ENCODE measurements at regions not wholly inside any gene's neighbourhood (a gene's known extent, or its start where the extent isn't known, plus 50 kb on each side); places are given as distances from the start of the nearest gene placed in this dataset.

DNA sequence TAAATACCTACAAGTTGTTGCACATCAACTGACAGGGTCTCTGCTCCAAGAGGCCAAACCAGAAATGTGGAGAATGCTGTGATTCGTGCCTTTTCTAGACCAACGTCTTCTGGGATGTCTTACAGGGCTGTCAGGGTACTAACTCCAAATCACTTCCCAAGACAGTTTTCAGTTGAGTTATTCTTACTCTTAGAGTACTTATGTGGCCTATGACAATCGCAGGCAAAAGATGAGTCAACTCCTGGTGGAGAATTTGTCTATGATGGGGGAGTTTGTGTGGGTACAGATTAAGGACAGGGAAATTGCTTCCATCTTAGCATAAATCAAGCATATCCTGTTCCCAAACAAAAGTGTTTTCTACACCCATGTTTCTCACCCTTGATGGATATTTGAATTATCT lies 734.8 kb downstream of the TNS3 start:
- Histone ChIP-seq H3K9ac (ENCODE audit: low read depth, low read length) (no peak overlapping the region), H3K9me3 (ENCODE audit: control insufficient read depth, insufficient read depth, low read length) (no peaks in the 10 kb centered on the region), H3K36me3 (ENCODE audit: control insufficient read depth, insufficient read depth, low read length) (no peaks in the 10 kb centered on the region), H3K4me3 (ENCODE audit: low read depth, low read length) (no peak overlapping the region), H3K4me1 (ENCODE audit: control insufficient read depth, insufficient read depth, low read length) (no peaks in the 10 kb centered on the region), H3K27me3 (ENCODE audit: control insufficient read depth, insufficient read depth, low read length) (no peaks in the 10 kb centered on the region)

DNA sequence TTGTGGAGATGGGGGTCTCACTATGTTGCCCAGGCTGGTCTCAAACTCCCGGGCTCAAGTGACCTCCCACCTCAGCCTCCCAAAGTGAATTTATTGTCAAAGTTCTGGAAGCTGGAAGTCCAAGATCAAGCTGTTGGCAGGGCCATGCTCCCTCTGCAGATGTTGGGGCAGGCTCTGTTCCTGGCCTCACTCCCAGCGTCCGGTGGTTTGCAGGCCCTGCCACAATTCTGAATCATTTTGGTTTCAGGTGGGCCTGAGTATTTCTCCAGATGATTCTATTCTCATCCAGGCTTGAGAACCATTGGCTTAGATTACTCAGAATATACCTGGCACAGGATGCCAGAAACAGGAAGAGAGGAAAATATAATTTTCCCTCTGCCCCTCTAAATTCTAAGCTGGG lies 737.4 kb downstream of the TNS3 start:
- H3K4me1 ChIP-seq (ENCODE audit: control insufficient read depth, insufficient read depth, low read length): no peaks in the 10 kb centered on the region
- no peak overlapping the region for H3K4me3 ChIP-seq (ENCODE audit: low read depth, low read length)
- no peak overlapping the region for H3K9ac ChIP-seq (ENCODE audit: low read depth, low read length)
- H3K9me3 ChIP-seq (ENCODE audit: control insufficient read depth, insufficient read depth, low read length): no peaks in the 10 kb centered on the region
- H3K27me3 ChIP-seq (ENCODE audit: control insufficient read depth, insufficient read depth, low read length): no peaks in the 10 kb centered on the region
- no peaks in the 10 kb centered on the region for H3K36me3 ChIP-seq (ENCODE audit: control insufficient read depth, insufficient read depth, low read length)

DNA sequence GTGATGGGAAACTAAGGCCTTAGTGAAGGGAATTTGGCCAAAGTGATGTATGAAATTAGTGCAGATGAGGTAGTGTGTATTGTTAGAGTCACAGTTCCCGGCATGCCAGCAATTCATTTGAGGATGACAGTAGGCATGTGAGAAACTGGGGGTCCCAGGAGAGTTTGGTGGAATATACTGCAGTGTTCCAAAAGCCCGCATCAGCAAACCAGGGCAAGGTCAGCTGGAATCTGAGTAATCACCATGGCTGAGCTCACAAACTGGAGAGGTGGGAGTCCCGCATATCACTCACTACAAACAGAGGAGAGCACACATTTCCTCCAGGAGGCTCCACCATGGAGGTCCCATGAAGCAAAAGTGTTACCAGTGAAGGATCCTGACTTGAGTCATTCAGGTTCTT lies 740.7 kb downstream of the TNS3 start:
- Histone ChIP-seq H3K27me3 (ENCODE audit: control insufficient read depth, insufficient read depth, low read length) (no peaks in the 10 kb centered on the region), H3K9ac (ENCODE audit: low read depth, low read length) (no peak overlapping the region), H3K4me1 (ENCODE audit: control insufficient read depth, insufficient read depth, low read length) (no peaks in the 10 kb centered on the region), H3K9me3 (ENCODE audit: control insufficient read depth, insufficient read depth, low read length) (no peaks in the 10 kb centered on the region), H3K36me3 (ENCODE audit: control insufficient read depth, insufficient read depth, low read length) (no peaks in the 10 kb centered on the region), H3K4me3 (ENCODE audit: low read depth, low read length) (no peak overlapping the region)

GRCh38 chr7:46839651-46840050 lies 742.3 kb downstream of the TNS3 start:
- H3K36me3 ChIP-seq (ENCODE audit: control insufficient read depth, insufficient read depth, low read length): no peaks in the 10 kb centered on the region
- H3K4me1 ChIP-seq (ENCODE audit: control insufficient read depth, insufficient read depth, low read length): no peaks in the 10 kb centered on the region
- no peak overlapping the region for H3K4me3 ChIP-seq (ENCODE audit: low read depth, low read length)
- H3K9ac ChIP-seq (ENCODE audit: low read depth, low read length): no peak overlapping the region
- H3K27me3 ChIP-seq (ENCODE audit: control insufficient read depth, insufficient read depth, low read length): no peaks in the 10 kb centered on the region
- no peaks in the 10 kb centered on the region for H3K9me3 ChIP-seq (ENCODE audit: control insufficient read depth, insufficient read depth, low read length)

GRCh38 chr7:46838463-46838862 lies 743.4 kb downstream of the TNS3 start:
- no peaks in the 10 kb centered on the region for H3K27me3 ChIP-seq (ENCODE audit: control insufficient read depth, insufficient read depth, low read length)
- no peaks in the 10 kb centered on the region for H3K9me3 ChIP-seq (ENCODE audit: control insufficient read depth, insufficient read depth, low read length)
- no peaks in the 10 kb centered on the region for H3K4me1 ChIP-seq (ENCODE audit: control insufficient read depth, insufficient read depth, low read length)
- H3K36me3 ChIP-seq (ENCODE audit: control insufficient read depth, insufficient read depth, low read length): no peaks in the 10 kb centered on the region
- no peak overlapping the region for H3K9ac ChIP-seq (ENCODE audit: low read depth, low read length)
- no peak overlapping the region for H3K4me3 ChIP-seq (ENCODE audit: low read depth, low read length)

- H3K9me3 ChIP-seq (ENCODE audit: control insufficient read depth, insufficient read depth, low read length): no peaks in the 10 kb centered on the region
- no peaks in the 10 kb centered on the region for H3K36me3 ChIP-seq (ENCODE audit: control insufficient read depth, insufficient read depth, low read length)
- no peaks in the 10 kb centered on the region for H3K27me3 ChIP-seq (ENCODE audit: control insufficient read depth, insufficient read depth, low read length)
- H3K4me1 ChIP-seq (ENCODE audit: control insufficient read depth, insufficient read depth, low read length): no peaks in the 10 kb centered on the region
- H3K9ac ChIP-seq (ENCODE audit: low read depth, low read length): no peak overlapping the region
- no peak overlapping the region for H3K4me3 ChIP-seq (ENCODE audit: low read depth, low read length)
These were observed 746.4 kb downstream of the TNS3 start for GRCh38 chr7:46835556-46835955.

GRCh38 chr7:46834921-46835320 lies 747.0 kb downstream of the TNS3 start:
- Histone ChIP-seq H3K4me3 (ENCODE audit: low read depth, low read length) (no peak overlapping the region), H3K4me1 (ENCODE audit: control insufficient read depth, insufficient read depth, low read length) (no peaks in the 10 kb centered on the region), H3K36me3 (ENCODE audit: control insufficient read depth, insufficient read depth, low read length) (no peaks in the 10 kb centered on the region), H3K9ac (ENCODE audit: low read depth, low read length) (no peak overlapping the region), H3K9me3 (ENCODE audit: control insufficient read depth, insufficient read depth, low read length) (no peaks in the 10 kb centered on the region), H3K27me3 (ENCODE audit: control insufficient read depth, insufficient read depth, low read length) (no peaks in the 10 kb centered on the region)

DNA sequence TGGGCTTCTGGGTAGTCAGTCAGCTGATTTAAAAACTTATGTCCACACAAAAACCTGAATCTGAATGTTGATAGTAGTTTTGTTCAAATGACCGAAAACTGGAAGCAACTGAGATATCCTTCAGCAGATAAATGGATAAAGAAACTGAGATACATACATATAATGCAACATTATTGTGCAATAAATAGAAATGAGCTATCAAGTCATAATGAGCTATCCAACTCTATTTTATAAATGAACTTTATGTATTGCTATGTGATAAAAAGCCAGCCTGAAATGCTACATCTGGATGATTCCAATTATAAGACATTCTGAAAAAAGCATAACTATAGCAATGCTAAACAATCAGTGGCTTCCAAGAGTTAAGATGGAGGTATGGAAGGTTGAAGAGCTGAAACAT lies 748.7 kb downstream of the TNS3 start:
- no peak overlapping the region for H3K9ac ChIP-seq (ENCODE audit: low read depth, low read length)
- no peaks in the 10 kb centered on the region for H3K9me3 ChIP-seq (ENCODE audit: control insufficient read depth, insufficient read depth, low read length)
- no peaks in the 10 kb centered on the region for H3K4me1 ChIP-seq (ENCODE audit: control insufficient read depth, insufficient read depth, low read length)
- no peaks in the 10 kb centered on the region for H3K27me3 ChIP-seq (ENCODE audit: control insufficient read depth, insufficient read depth, low read length)
- no peaks in the 10 kb centered on the region for H3K36me3 ChIP-seq (ENCODE audit: control insufficient read depth, insufficient read depth, low read length)
- no peak overlapping the region for H3K4me3 ChIP-seq (ENCODE audit: low read depth, low read length)

DNA sequence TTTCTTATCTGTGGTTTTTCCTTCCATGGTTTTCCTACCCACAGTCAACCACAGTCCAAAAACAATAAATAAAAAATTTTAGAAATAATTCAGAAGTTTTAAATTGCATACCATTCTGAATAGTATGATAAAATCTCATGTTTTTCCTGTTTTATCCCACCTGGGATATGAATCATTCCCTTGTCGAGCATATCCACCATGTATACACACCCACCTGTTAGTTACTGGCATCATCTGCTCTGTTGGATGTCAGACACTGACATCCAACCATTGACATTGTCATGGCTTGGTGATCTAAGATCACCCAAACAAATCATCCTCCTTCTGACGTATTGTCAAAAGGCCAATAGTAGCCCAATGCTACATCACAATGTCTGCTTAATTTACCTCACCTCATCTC lies 749.8 kb downstream of the TNS3 start:
- Histone ChIP-seq H3K4me3 (ENCODE audit: low read depth, low read length) (no peak overlapping the region), H3K27me3 (ENCODE audit: control insufficient read depth, insufficient read depth, low read length) (no peaks in the 10 kb centered on the region), H3K9me3 (ENCODE audit: control insufficient read depth, insufficient read depth, low read length) (no peaks in the 10 kb centered on the region), H3K9ac (ENCODE audit: low read depth, low read length) (no peak overlapping the region), H3K4me1 (ENCODE audit: control insufficient read depth, insufficient read depth, low read length) (no peaks in the 10 kb centered on the region), H3K36me3 (ENCODE audit: control insufficient read depth, insufficient read depth, low read length) (no peaks in the 10 kb centered on the region)

- Histone ChIP-seq H3K4me1 (ENCODE audit: control insufficient read depth, insufficient read depth, low read length) (no peaks in the 10 kb centered on the region), H3K9ac (ENCODE audit: low read depth, low read length) (no peak overlapping the region)
These were observed 762.1 kb downstream of the TNS3 start for GRCh38 chr7:46819819-46820218.

GRCh38 chr7:46814516-46815250 lies 767.2 kb downstream of the TNS3 start:
- H3K4me3 ChIP-seq (ENCODE audit: low read depth, low read length): no peak overlapping the region
- H3K9ac ChIP-seq (ENCODE audit: low read depth, low read length): no peak overlapping the region
- H3K4me1 ChIP-seq (ENCODE audit: control insufficient read depth, insufficient read depth, low read length): no peaks in the 10 kb centered on the region
- H3K36me3 ChIP-seq (ENCODE audit: control insufficient read depth, insufficient read depth, low read length): no peaks in the 10 kb centered on the region
- H3K9me3 ChIP-seq (ENCODE audit: control insufficient read depth, insufficient read depth, low read length): no peaks in the 10 kb centered on the region
- H3K27me3 ChIP-seq (ENCODE audit: control insufficient read depth, insufficient read depth, low read length): no peaks in the 10 kb centered on the region

More at GRCh38 chr7:46819819-46820218, 762.1 kb downstream of the TNS3 start:
- H3K4me3 ChIP-seq (ENCODE audit: low read depth, low read length): no peak overlapping the region
- H3K36me3 ChIP-seq (ENCODE audit: control insufficient read depth, insufficient read depth, low read length): no peaks in the 10 kb centered on the region
- H3K27me3 ChIP-seq (ENCODE audit: control insufficient read depth, insufficient read depth, low read length): no peaks in the 10 kb centered on the region
- no peaks in the 10 kb centered on the region for H3K9me3 ChIP-seq (ENCODE audit: control insufficient read depth, insufficient read depth, low read length)

- H3K4me1 ChIP-seq (ENCODE audit: control insufficient read depth, insufficient read depth, low read length): no peaks in the 10 kb centered on the region
- H3K27me3 ChIP-seq (ENCODE audit: control insufficient read depth, insufficient read depth, low read length): no peaks in the 10 kb centered on the region
- H3K9ac ChIP-seq (ENCODE audit: low read depth, low read length): no peak overlapping the region
- no peaks in the 10 kb centered on the region for H3K36me3 ChIP-seq (ENCODE audit: control insufficient read depth, insufficient read depth, low read length)
- H3K9me3 ChIP-seq (ENCODE audit: control insufficient read depth, insufficient read depth, low read length): no peaks in the 10 kb centered on the region
- no peak overlapping the region for H3K4me3 ChIP-seq (ENCODE audit: low read depth, low read length)
These were observed 769.7 kb downstream of the TNS3 start for GRCh38 chr7:46812101-46812675.
